ENCODE measurements at regions not wholly inside any gene's neighbourhood (a gene's known extent, or its start where the extent isn't known, plus 50 kb on each side); places are given as distances from the start of the nearest gene placed in this dataset.

GRCh38 chr1:30260318-30260717, 463.1 kb downstream of the MATN1 start:
- no peak for DNase-seq

GRCh38 chr1:30259631-30260030, 463.8 kb downstream of the MATN1 start:
- DNase-seq: no peak

GRCh38 chr1:30258876-30259275, 464.5 kb downstream of the MATN1 start:
- DNase-seq: no peak

- no peak for DNase-seq
Measured at GRCh38 chr1:30258471-30258870, 464.9 kb downstream of the MATN1 start.

GRCh38 chr1:30257742-30258380, 465.5 kb downstream of the MATN1 start:
- DNase-seq: no peak

- no peak for DNase-seq
Measured at GRCh38 chr1:30257322-30257721, 466.1 kb downstream of the MATN1 start.

- no peak for DNase-seq
Measured at GRCh38 chr1:30256911-30257310, 466.5 kb downstream of the MATN1 start.

- DNase-seq: no peak
Measured at GRCh38 chr1:30255111-30255724, 468.2 kb downstream of the MATN1 start.

- no peak for DNase-seq
Measured at GRCh38 chr1:30253807-30254440, 469.5 kb downstream of the MATN1 start.

GRCh38 chr1:30253361-30253760, 470.0 kb downstream of the MATN1 start:
- no peak for DNase-seq

GRCh38 chr1:30250984-30251850, 472.2 kb downstream of the MATN1 start:
- no peak for DNase-seq

GRCh38 chr1:30250338-30250983, 472.9 kb downstream of the MATN1 start:
- no peak for DNase-seq

GRCh38 chr1:30249446-30250337, 473.7 kb downstream of the MATN1 start:
- DNase-seq: no peak

- no peak for DNase-seq
Measured at GRCh38 chr1:30248774-30249173, 474.6 kb downstream of the MATN1 start.

GRCh38 chr1:30248373-30248772, 475.0 kb downstream of the MATN1 start:
- DNase-seq: no peak

GRCh38 chr1:30244801-30245200, 478.6 kb downstream of the MATN1 start:
- no peak for DNase-seq

GRCh38 chr1:30242722-30243457, 480.5 kb downstream of the MATN1 start:
- no peak for DNase-seq

GRCh38 chr1:30242168-30242567, 481.2 kb downstream of the MATN1 start:
- DNase-seq: no peak

GRCh38 chr1:30241681-30242080, 481.7 kb downstream of the MATN1 start:
- no peak for DNase-seq

GRCh38 chr1:30234091-30234490, 489.3 kb downstream of the MATN1 start:
- no peak for DNase-seq

GRCh38 chr1:30232288-30232899, 491.0 kb downstream of the MATN1 start:
- DNase-seq: no peak
